H9 (cell line): ENCODE measurements at regions not wholly inside any gene's neighbourhood (a gene's known extent, or its start where the extent isn't known, plus 50 kb on each side); places are given as distances from the start of the nearest gene placed in this dataset.

Experiments used
- DNase-seq: peaks from one replicate; pipeline ENCODE4 v3.0.0-alpha.2; 2017
- H2AFZ ChIP-seq: one replicate; pipeline ENCODE4 v1.6.1; 2013; ENCODE audit warnings: mild to moderate bottlenecking, low read length, control low read depth, moderate library complexity
- H2AK5ac ChIP-seq: 2 replicates; pipeline ENCODE4 v1.6.1; 2013; ENCODE audit warnings: low read length, control low read depth, mixed read lengths; ENCODE audit not compliant: insufficient read length
- H2BK120ac ChIP-seq: one replicate; pipeline ENCODE4 v1.6.1; 2013; ENCODE audit warnings: low read depth, mild to moderate bottlenecking, low read length, control low read depth, inconsistent platforms; ENCODE audit not compliant: poor library complexity, severe bottlenecking
- H2BK12ac ChIP-seq: 2 replicates; pipeline ENCODE4 v1.6.1; 2013; ENCODE audit warnings: low read length, control low read depth, mixed read lengths, low read depth; ENCODE audit not compliant: insufficient read length
- H2BK15ac ChIP-seq: 2 replicates; pipeline ENCODE4 v1.6.1; 2013; ENCODE audit warnings: low read depth, low read length, control low read depth
- H2BK20ac ChIP-seq: one replicate; pipeline ENCODE4 v1.6.1; 2013; ENCODE audit warnings: low read depth, mild to moderate bottlenecking, low read length, control low read depth, inconsistent platforms; ENCODE audit not compliant: poor library complexity, severe bottlenecking
- H2BK5ac ChIP-seq: 2 replicates; pipeline ENCODE4 v1.6.1; 2013; ENCODE audit warnings: low read length, control low read depth, mixed read lengths; ENCODE audit not compliant: insufficient read length
- H3K14ac ChIP-seq: 2 replicates; pipeline ENCODE4 v1.6.1; 2013; ENCODE audit warnings: low read length, control low read depth; ENCODE audit not compliant: insufficient read depth
- H3K18ac ChIP-seq: 2 replicates; pipeline ENCODE4 v1.6.1; 2013; ENCODE audit warnings: low read depth, mild to moderate bottlenecking, mixed read lengths, low read length, control low read depth; ENCODE audit not compliant: insufficient read length
- H3K23ac ChIP-seq: 2 replicates; pipeline ENCODE4 v1.6.1; 2013; ENCODE audit warnings: low read length, control low read depth, mixed read lengths, low read depth; ENCODE audit not compliant: insufficient read length
- H3K23me2 ChIP-seq: 2 replicates; pipeline ENCODE4 v1.6.1; 2013; ENCODE audit warnings: low read depth, mild to moderate bottlenecking, mixed read lengths, low read length, control low read depth; ENCODE audit not compliant: insufficient read length, poor library complexity, severe bottlenecking
- H3K27ac ChIP-seq: 2 replicates; pipeline ENCODE4 v1.5.1; 2013; ENCODE audit warnings: low read length, control low read depth, mixed read lengths, low read depth; ENCODE audit not compliant: insufficient read length
- H3K27me3 ChIP-seq: 2 replicates; pipeline ENCODE4 v1.6.1; 2013; ENCODE audit warnings: low read length, control low read depth, inconsistent platforms; ENCODE audit not compliant: insufficient read depth
- H3K4ac ChIP-seq: 2 replicates; pipeline ENCODE4 v1.6.1; 2013; ENCODE audit warnings: low read depth, mild to moderate bottlenecking, control low read depth, inconsistent platforms, low read length, moderate library complexity
- H3K4me1 ChIP-seq: 2 replicates; pipeline ENCODE4 v1.6.1; 2013; ENCODE audit warnings: low read length, control low read depth, inconsistent platforms; ENCODE audit not compliant: insufficient read depth
- H3K4me2 ChIP-seq: 2 replicates; pipeline ENCODE4 v1.6.1; 2013; ENCODE audit warnings: low read length, control low read depth, mixed read lengths; ENCODE audit not compliant: insufficient read length, insufficient read depth
- H3K56ac ChIP-seq: 2 replicates; pipeline ENCODE4 v1.6.1; 2013; ENCODE audit warnings: low read depth, mild to moderate bottlenecking, mixed read lengths, low read length, control low read depth; ENCODE audit not compliant: insufficient read length
- H3K79me1 ChIP-seq: 2 replicates; pipeline ENCODE4 v1.6.1; 2013; ENCODE audit warnings: low read depth, mild to moderate bottlenecking, moderate library complexity, low read length, control low read depth, inconsistent platforms; ENCODE audit not compliant: insufficient read depth, poor library complexity, severe bottlenecking
- H3K79me2 ChIP-seq: 2 replicates; pipeline ENCODE4 v1.6.1; 2013; ENCODE audit warnings: low read length, control low read depth, inconsistent platforms; ENCODE audit not compliant: insufficient read depth
- H3K9ac ChIP-seq: 2 replicates; pipeline ENCODE4 v1.6.1; 2013; ENCODE audit warnings: low read length, control low read depth, mixed read lengths; ENCODE audit not compliant: insufficient read length; ENCODE audit errors: extremely low read depth
- H3K9me3 ChIP-seq: one replicate; pipeline ENCODE4 v1.6.1; 2013; ENCODE audit warnings: low read depth, low read length, inconsistent platforms; ENCODE audit not compliant: control insufficient read depth
- H3T11ph ChIP-seq: one replicate; pipeline ENCODE4 v1.6.1; 2013; ENCODE audit warnings: mild to moderate bottlenecking, low read length, control low read depth, inconsistent platforms
- H4K20me1 ChIP-seq: one replicate; pipeline ENCODE4 v1.6.1; 2013; ENCODE audit not compliant: control insufficient read depth, insufficient read length, insufficient read depth
- H4K5ac ChIP-seq: 2 replicates; pipeline ENCODE4 v1.6.1; 2013; ENCODE audit warnings: low read depth, mild to moderate bottlenecking, mixed read lengths, low read length, control low read depth; ENCODE audit not compliant: insufficient read length
- H4K8ac ChIP-seq: replicated peaks from 2 replicates; pipeline ENCODE4 v1.6.1; 2013; ENCODE audit warnings: low read length, control low read depth, mixed read lengths, low read depth; ENCODE audit not compliant: insufficient read length
- H4K91ac ChIP-seq: 2 replicates; pipeline ENCODE4 v1.6.1; 2013; ENCODE audit warnings: low read depth, mild to moderate bottlenecking, moderate library complexity, mixed read lengths, low read length, control low read depth; ENCODE audit not compliant: insufficient read length
- H3K27ac Mint-ChIP-seq, 3 experiments: 2 replicates in 2 of 3; 3 replicates in 1 of 3; pipeline ENCODE4 v1.8.0; 2020 to 2021; ENCODE audit warnings: mixed read lengths in 3 of 3, mild to moderate bottlenecking in 1 of 3, moderate library complexity in 1 of 3
- H3K27me3 Mint-ChIP-seq: 2 replicates; pipeline ENCODE4 v1.8.0; 2021; ENCODE audit warnings: low read depth, mild to moderate bottlenecking, moderate library complexity, mixed read lengths
- H3K36me3 Mint-ChIP-seq, 3 experiments: 2 replicates in 2 of 3; 3 replicates in 1 of 3; pipeline ENCODE4 v1.8.0; 2020 to 2021; ENCODE audit warnings: low read depth in 3 of 3, mixed read lengths in 3 of 3; ENCODE audit not compliant: insufficient read depth in 1 of 3
- H3K4me1 Mint-ChIP-seq, 2 experiments: 2 replicates each; pipeline ENCODE4 v1.8.0; 2020; ENCODE audit warnings: mixed read lengths in 2 of 2
- H3K4me3 Mint-ChIP-seq, 2 experiments: 2 replicates in 1 of 2; 3 replicates in 1 of 2; pipeline ENCODE4 v1.8.0; 2020 to 2021; ENCODE audit warnings: mild to moderate bottlenecking in 2 of 2, mixed read lengths in 2 of 2, moderate library complexity in 1 of 2
- H3K9me3 Mint-ChIP-seq, 2 experiments: 2 replicates in 1 of 2; 3 replicates in 1 of 2; pipeline ENCODE4 v1.8.0; 2020; ENCODE audit warnings: mild to moderate bottlenecking in 2 of 2, mixed read lengths in 2 of 2, moderate library complexity in 1 of 2
- WGBS: extraction: QIAGEN DNeasy Blood & Tissue Kit; methylation state at CpG from one replicate; pipeline ENCODE4 v1.1.7; 2013; ENCODE audit warnings: missing lambda C conversion rate, low lambda C conversion rate, mixed read lengths; ENCODE audit not compliant: insufficient read length; ENCODE audit errors: extremely low coverage; 5-methylcytosine and 5-hydroxymethylcytosine counted together
- TF ChIP-seq, protein P1 (sequence below): fragments of 200-600 bp; sonication (generic); conservative IDR thresholded peaks from 3 replicates; pipeline ENCODE4 v1.8.0; 2021; ENCODE audit warnings: antibody characterized with exemption, mild to moderate bottlenecking

DNA sequence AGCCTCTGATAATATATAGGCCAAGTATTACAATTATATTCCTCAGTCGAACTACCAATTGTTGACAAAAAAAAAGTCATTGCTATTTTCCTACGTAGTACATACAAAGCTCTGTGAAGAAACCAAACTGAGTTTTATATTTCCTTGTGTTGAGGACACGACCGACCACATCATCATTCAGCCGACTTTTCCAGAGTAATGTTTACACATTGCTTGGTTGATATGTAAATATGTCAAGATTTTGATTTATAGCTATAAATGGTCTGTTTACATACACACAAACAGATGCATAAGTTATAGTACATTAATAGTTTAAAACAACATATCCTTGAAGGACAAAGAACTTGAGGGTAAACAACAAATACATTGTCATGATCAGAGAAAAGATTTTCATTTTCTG lies 121.5 kb downstream of the CRPPA start:
- no peak overlapping the region for H3K14ac ChIP-seq
- no peak overlapping the region for H3K27ac Mint-ChIP-seq
- H2AK5ac ChIP-seq = no peak overlapping the region
- H3K23me2 ChIP-seq = no peaks in the 10 kb centered on the region
- no peak overlapping the region for H3K23ac ChIP-seq
- no peak overlapping the region for H2BK12ac ChIP-seq
- H4K91ac ChIP-seq = no peak overlapping the region
- no peaks in the 10 kb centered on the region for H3K27me3 ChIP-seq
- no peak overlapping the region for H3K4ac ChIP-seq
- no peaks in the 10 kb centered on the region for H3K27me3 Mint-ChIP-seq
- no peaks in the 10 kb centered on the region for H3K79me1 ChIP-seq
- no peaks in the 10 kb centered on the region for H3K9me3 ChIP-seq
- H2BK5ac ChIP-seq = no peak overlapping the region
- no peak overlapping the region for H3T11ph ChIP-seq
- TF ChIP-seq, protein P1, sequence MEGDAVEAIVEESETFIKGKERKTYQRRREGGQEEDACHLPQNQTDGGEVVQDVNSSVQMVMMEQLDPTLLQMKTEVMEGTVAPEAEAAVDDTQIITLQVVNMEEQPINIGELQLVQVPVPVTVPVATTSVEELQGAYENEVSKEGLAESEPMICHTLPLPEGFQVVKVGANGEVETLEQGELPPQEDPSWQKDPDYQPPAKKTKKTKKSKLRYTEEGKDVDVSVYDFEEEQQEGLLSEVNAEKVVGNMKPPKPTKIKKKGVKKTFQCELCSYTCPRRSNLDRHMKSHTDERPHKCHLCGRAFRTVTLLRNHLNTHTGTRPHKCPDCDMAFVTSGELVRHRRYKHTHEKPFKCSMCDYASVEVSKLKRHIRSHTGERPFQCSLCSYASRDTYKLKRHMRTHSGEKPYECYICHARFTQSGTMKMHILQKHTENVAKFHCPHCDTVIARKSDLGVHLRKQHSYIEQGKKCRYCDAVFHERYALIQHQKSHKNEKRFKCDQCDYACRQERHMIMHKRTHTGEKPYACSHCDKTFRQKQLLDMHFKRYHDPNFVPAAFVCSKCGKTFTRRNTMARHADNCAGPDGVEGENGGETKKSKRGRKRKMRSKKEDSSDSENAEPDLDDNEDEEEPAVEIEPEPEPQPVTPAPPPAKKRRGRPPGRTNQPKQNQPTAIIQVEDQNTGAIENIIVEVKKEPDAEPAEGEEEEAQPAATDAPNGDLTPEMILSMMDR = no peak
- H2BK20ac ChIP-seq = no peak overlapping the region
- no peak overlapping the region for H3K4me3 Mint-ChIP-seq
- H3K56ac ChIP-seq = no peak overlapping the region
- no peak overlapping the region for H3K27ac ChIP-seq
- no peak overlapping the region for H2BK120ac ChIP-seq
- H3K4me2 ChIP-seq = no peak overlapping the region
- H2BK15ac ChIP-seq = no peak overlapping the region
- no peak overlapping the region for H4K8ac ChIP-seq
- no peaks in the 10 kb centered on the region for H4K20me1 ChIP-seq
- no peak overlapping the region for H2AFZ ChIP-seq
- no peak overlapping the region for H3K18ac ChIP-seq
- DNase-seq = no peak
- no CpG with 5 or more reads among the region's 5 CpGs for WGBS
- H3K4me1 Mint-ChIP-seq = no peaks in the 10 kb centered on the region
- H3K79me2 ChIP-seq = no peaks in the 10 kb centered on the region
- H3K36me3 Mint-ChIP-seq = no peaks in the 10 kb centered on the region
- H4K5ac ChIP-seq = no peak overlapping the region
- no peaks in the 10 kb centered on the region for H3K4me1 ChIP-seq
- no peaks in the 10 kb centered on the region; a peak in 1 of 5 replicates for H3K9me3 Mint-ChIP-seq
- no peak overlapping the region for H3K9ac ChIP-seq
